GM13976 (cell line): ENCODE measurements at regions not wholly inside any gene's neighbourhood (a gene's known extent, or its start where the extent isn't known, plus 50 kb on each side); places are given as distances from the start of the nearest gene placed in this dataset.
"Not testable (repeated sequence)": the region's sequence is repeated elsewhere in the genome, so short reads cannot be mapped to it uniquely, and the experiment has no call there.

Experiments
- DNase-seq: peaks from one replicate; pipeline ENCODE4 v3.0.0; 2012; ENCODE audit warnings: low spot score
- in situ Hi-C: fragments of 300-500 bp; cut with MboI; formaldehyde crosslinking; loops from one replicate; pipeline ENCODE4 v1.12.0; 2022; ENCODE audit warnings: low sequenced_read_pairs, mixed read lengths, inconsistent platforms; ENCODE audit not compliant: unreplicated experiment
- TF ChIP-seq, protein P1 (sequence below): IDR thresholded peaks from 2 replicates; pipeline ENCODE4 v1.5.1; 2012; ENCODE audit warnings: borderline replicate concordance, mild to moderate bottlenecking; ENCODE audit not compliant: insufficient read depth; ENCODE audit errors: extremely low read depth, missing control alignments, control extremely low read depth

DNA sequence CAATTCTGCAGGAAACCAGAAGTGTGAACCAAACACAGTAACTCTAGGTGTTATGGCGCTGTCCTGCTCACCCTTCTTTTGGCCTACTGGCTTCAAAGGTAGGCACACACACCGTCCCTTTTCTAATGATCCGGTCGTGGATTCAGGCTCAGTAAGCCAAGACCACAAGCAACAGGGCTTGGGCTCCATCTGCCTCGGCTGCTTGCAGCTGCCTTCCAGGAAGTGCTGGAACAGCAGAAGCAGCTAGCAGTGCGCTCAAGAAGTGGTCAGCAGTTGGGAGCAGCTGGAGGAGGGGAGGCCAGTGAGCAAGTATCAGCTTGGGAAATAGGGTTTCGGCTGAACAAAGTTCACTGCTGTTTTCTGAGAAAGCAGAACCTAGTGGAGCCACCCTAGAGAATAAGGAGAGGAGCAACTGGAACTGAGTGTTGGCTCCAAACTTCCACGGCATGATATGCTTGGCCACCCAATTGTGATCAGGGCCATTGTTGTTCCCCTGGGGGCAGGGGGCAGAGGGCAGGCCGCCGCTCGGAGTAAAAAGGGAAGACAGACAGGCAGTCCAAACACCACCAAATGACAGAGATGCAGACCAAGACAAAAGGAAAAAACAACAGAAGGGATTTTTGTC is 173.4 kb downstream of the TOMM20 start:
- TF ChIP-seq, protein P1, sequence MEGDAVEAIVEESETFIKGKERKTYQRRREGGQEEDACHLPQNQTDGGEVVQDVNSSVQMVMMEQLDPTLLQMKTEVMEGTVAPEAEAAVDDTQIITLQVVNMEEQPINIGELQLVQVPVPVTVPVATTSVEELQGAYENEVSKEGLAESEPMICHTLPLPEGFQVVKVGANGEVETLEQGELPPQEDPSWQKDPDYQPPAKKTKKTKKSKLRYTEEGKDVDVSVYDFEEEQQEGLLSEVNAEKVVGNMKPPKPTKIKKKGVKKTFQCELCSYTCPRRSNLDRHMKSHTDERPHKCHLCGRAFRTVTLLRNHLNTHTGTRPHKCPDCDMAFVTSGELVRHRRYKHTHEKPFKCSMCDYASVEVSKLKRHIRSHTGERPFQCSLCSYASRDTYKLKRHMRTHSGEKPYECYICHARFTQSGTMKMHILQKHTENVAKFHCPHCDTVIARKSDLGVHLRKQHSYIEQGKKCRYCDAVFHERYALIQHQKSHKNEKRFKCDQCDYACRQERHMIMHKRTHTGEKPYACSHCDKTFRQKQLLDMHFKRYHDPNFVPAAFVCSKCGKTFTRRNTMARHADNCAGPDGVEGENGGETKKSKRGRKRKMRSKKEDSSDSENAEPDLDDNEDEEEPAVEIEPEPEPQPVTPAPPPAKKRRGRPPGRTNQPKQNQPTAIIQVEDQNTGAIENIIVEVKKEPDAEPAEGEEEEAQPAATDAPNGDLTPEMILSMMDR: no peak
- in situ Hi-C loops: loop anchor here (25.0 kb wide), 1 partner anchor 343 kb away; the partner anchor contains the start of gene IRF2BP2
- DNase-seq: no peak

DNA sequence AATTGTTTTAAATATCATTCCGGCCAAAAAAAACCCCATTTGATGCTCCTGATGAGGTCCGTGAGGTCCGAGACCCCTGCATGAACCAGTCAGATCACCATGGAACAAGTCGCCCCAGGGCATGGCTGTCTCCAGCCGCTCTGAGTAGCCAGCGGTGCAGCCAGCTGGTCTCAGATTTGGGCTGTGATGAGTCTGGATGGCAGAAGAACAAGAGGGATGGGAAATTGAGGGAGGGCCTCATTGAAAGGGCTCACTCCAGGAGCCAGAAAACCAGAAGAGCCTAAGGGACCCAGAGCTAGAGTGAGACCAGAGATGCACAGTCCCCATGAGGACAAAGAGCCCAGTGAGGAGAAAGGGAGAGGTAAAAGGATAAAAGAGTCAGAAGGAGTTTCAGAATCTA is 174.0 kb downstream of the TOMM20 start:
- TF ChIP-seq, protein P1: no peak
- DNase-seq: no peak
- in situ Hi-C loops: loop anchor here (25.0 kb wide), 1 partner anchor 342 kb away; the partner anchor contains the start of gene IRF2BP2

DNA sequence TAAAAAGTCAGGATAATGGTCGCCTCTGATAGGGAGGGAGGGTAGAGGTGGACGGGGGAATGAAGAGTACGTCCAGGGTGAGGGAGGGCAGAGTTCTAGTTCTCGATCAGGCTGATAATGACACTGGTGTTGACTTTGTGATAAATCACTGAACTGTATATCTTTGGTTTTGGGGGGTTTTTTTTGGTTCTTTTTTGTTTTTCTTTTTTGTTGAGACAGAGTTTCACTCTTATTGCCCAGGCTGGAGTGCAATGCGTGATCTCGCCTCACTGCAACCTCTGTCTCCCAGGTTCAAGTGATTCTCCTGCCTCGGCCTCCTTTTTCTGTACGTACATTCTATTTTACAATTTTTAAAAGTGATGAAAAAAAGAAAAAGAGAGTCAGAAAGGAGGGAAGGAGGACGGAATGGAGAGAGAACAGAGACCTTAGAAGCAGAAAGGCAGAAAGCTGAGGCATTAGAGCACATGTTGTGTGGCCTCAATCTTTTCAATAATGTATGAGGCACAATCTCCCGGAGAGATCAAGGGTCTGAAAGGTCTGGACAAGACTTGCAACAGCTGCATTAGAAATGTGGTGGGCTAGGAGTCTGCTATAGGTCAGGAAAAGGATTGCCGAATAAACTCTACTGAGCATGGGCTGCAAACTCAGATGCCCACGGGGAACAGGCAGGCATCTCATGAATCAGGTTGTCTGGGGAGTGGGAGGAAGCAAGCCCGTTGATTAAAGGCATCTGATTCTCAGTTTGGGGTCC is 174.8 kb downstream of the TOMM20 start:
- DNase-seq: no peak
- in situ Hi-C loops: loop anchor here (25.0 kb wide), 1 partner anchor 342 kb away; the partner anchor contains the start of gene IRF2BP2
- TF ChIP-seq, protein P1: no peak

DNA sequence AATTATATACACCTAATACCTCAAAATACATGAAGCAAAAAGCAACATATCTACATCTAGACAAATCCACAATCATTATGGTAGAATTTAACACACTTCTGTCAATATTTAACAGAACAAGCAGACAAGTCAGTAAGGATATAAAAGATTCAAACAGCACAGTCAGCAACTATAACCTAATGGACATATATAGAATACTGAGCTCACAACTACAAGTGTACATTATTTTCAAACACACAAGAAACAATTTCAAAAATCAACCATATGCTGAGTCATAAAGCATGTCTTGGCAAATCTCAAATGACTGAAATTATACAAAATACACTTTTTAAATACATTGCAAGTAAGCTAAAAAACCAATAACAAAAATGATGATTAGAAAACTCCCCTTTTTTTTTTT is 178.0 kb downstream of the TOMM20 start:
- in situ Hi-C loops: loop anchor here (25.0 kb wide), 1 partner anchor 338 kb away; the partner anchor contains the start of gene IRF2BP2
- TF ChIP-seq, protein P1: no peak
- DNase-seq: no peak

DNA sequence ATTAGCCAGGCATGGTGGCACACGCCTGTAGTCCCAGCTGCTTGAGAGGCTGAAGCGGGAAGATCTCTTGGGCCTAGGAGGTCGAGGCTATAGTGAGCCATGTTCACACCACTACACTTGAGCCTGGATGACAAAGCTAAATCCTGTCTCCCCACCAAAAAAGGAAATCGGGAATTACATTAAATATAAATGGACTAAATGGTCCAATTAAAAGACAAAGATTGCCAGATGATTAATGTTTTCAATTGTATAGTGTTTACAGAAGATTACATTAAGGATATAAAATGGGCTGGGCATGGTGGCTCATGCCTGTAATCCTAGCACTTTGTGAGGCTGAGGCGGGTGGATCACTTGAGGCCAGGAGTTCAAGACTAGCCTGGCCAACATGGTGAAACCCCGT is 179.1 kb downstream of the TOMM20 start:
- in situ Hi-C loops, DNase-seq: not testable (repeated sequence)

DNA sequence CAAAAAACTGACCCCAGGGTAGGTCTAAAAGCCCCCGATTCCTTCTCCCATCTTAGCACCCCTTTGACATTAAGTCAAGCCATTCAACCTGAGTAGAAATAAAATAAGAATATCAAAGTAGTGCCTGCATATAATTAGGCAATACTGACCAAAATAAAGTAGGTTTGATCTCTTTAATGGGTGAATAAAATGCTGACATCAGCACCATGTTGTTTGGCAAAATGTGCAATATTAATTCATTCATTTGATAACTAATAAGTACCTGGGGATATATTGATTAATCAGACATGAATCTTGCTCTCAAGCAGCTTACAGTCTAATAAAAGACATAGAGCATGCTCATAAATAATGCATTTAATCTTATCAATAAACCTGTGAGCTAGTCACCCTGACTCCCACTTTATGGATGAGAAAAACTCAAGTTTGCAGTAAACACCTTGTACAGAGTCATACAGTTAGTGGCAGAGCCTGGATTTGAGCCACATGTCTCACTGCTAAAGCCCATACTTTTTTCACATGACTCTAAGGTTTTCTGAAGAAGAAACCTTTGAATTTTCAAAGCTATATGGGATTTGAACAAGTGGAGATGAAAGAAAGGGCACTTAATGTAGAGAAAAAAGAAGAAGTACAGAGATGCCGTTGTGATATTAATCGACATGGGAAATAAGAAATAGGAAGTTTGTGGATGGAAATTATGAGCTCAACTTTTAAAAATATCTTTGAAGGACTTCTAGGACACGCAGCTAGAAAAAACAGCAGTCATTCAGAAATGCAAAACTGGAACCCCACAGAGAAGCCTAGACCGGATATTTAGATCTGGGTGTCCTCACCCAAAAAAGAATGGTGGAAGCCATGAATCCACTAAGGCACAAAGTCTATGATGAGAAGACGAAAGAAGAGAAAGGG is 183.9 kb downstream of the TOMM20 start:
- TF ChIP-seq, protein P1: no peak
- in situ Hi-C loops: no loop called here
- DNase-seq: peak; percentile 55

DNA sequence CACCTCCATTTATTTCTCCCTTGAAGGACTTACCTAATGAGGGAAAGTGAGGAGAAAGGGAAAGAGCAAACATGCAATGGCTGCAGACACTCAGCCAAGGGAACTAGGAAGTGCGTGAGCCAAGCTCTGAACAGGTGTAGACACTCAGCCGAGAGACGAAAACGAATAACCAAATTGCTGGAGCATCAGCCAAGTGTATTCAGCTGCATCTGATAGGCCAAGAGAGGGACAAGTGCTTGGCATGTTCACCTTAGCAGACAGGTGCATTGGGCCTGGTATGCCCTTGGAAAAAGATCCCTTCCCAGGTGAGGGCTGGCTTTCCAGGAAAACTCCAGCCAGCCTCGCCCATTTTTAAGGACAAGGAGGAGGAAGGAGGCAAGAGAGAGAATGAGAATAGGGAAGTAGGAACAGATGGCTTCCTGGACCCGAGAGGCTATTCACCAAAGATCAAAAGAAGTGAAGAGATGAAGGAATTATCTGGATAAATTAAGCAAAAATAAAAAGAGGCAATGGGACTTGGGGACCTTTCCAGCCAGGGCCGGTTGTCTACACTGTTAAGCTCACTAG is 184.7 kb downstream of the TOMM20 start:
- TF ChIP-seq, protein P1: no peak
- no peak for DNase-seq
- in situ Hi-C loops: no loop called here
